K562 (cell line): ENCODE measurements at regions not wholly inside any gene's neighbourhood (a gene's known extent, or its start where the extent isn't known, plus 50 kb on each side); places are given as distances from the start of the nearest gene placed in this dataset.
A peak's percentile ranks its signal among the peaks of the same experiment; 100 is the strongest.

Experiments used
- ATAC-seq: fragments of 200-7000 bp; cut with Tn5 transposase; 3 replicates; pipeline ENCODE4 v1.9.1; 2020; ENCODE audit warnings: moderate library complexity
- BruUV-seq: library from RNA; stranded (reverse); fragments of 400-500 nt; replicated peaks from 2 replicates; lab custom pipeline; 2021; lab: Mats Ljungman, UMichigan
- CTCF ChIA-PET: fragments of 300-600 bp; formaldehyde crosslinking; extraction: SDS; loops from one replicate; lab custom pipeline; 2021; ENCODE audit warnings: low intra/inter-chr PET ratio; lab: Yijun Ruan, JAX
- POLR2A ChIA-PET: fragments of 300-600, 350-650 bp; sonication (Branson Sonifier 250); formaldehyde crosslinking; extraction: SDS; loops from one replicate; lab custom pipeline; 2021; ENCODE audit warnings: antibody characterized with exemption, inconsistent platforms; lab: Yijun Ruan, JAX
- DNase-seq, 4 experiments: peaks; one replicate each; pipeline versions ENCODE4 v3.0.0 to v3.0.0-alpha.2; 2011 to 2018; ENCODE audit warnings: low spot score in 3 of 4, mixed read lengths in 3 of 4; ENCODE audit errors: extremely low read depth in 1 of 4
- FAIRE-seq: peaks from 2 replicates; lab custom pipeline; 2011; peaks lifted over from hg19 to GRCh38; lab: Jason Lieb, UNC
- H2AFZ ChIP-seq: 2 replicates; pipeline ENCODE4 v1.6.0; 2011; ENCODE audit warnings: low read depth, low read length, control low read depth, inconsistent platforms
- H3K27ac ChIP-seq: fragments of 200-600 bp; 3 replicates; pipeline ENCODE4 v1.8.0; 2011; ENCODE audit warnings: low read depth, mild to moderate bottlenecking, control low read depth, inconsistent platforms, low read length, moderate library complexity, mixed read lengths; ENCODE audit errors: extremely low read depth
- H3K27me3 ChIP-seq, 2 experiments: fragments of 300-600 bp in 1 of 2; 2 replicates in 1 of 2; 3 replicates in 1 of 2; pipeline versions ENCODE4 v1.6.0 to v1.8.0; 2011; ENCODE audit warnings: inconsistent platforms in 2 of 2, low read length in 2 of 2, mild to moderate bottlenecking in 1 of 2, mixed read lengths in 1 of 2, moderate library complexity in 1 of 2; ENCODE audit not compliant: control insufficient read depth in 2 of 2, insufficient read depth in 2 of 2
- H3K36me3 ChIP-seq: fragments of 300-600 bp; 3 replicates; pipeline ENCODE4 v1.8.0; 2011; ENCODE audit warnings: mild to moderate bottlenecking, low read length, inconsistent platforms; ENCODE audit not compliant: control insufficient read depth, insufficient read depth
- H3K4me1 ChIP-seq, 2 experiments: fragments of 200-600 bp in 1 of 2; replicated peaks in 1 of 2; 2 replicates in 1 of 2; 3 replicates in 1 of 2; pipeline versions ENCODE4 v1.5.1 to v1.8.0; 2011; ENCODE audit warnings: inconsistent platforms in 2 of 2, low read length in 2 of 2, mild to moderate bottlenecking in 1 of 2, mixed read lengths in 1 of 2, moderate library complexity in 1 of 2; ENCODE audit not compliant: control insufficient read depth in 2 of 2, insufficient read depth in 2 of 2
- H3K4me2 ChIP-seq: 2 replicates; pipeline ENCODE4 v1.6.1; 2011; ENCODE audit warnings: low read length, control low read depth, inconsistent platforms, mixed read lengths; ENCODE audit not compliant: insufficient read depth
- H3K4me3 ChIP-seq: fragments of 200-600 bp; sonication (generic), shearing (Covaris generic); 2 replicates; pipeline ENCODE4 v1.5.1; 2016; ENCODE audit warnings: control low read depth, inconsistent platforms
- H3K79me2 ChIP-seq: fragments of 200-600 bp; 3 replicates; pipeline ENCODE4 v1.8.0; 2011; ENCODE audit warnings: low read length, inconsistent platforms; ENCODE audit not compliant: control insufficient read depth, insufficient read depth
- H3K9ac ChIP-seq, 2 experiments: 2 replicates each; pipeline versions ENCODE4 v1.6.0 to v1.6.1; 2011; ENCODE audit warnings: low read depth in 2 of 2, low read length in 2 of 2, control low read depth in 1 of 2, inconsistent platforms in 1 of 2, mild to moderate bottlenecking in 1 of 2, mixed read lengths in 1 of 2; ENCODE audit not compliant: insufficient read depth in 1 of 2
- H3K9me1 ChIP-seq: one replicate; pipeline ENCODE4 v1.6.0; 2011; ENCODE audit warnings: inconsistent platforms, mild to moderate bottlenecking, low read length, moderate library complexity; ENCODE audit not compliant: control insufficient read depth, insufficient read depth
- H3K9me3 ChIP-seq: replicated peaks from 2 replicates; pipeline ENCODE4 v1.5.1; 2011; ENCODE audit warnings: low read depth, low read length, inconsistent platforms; ENCODE audit not compliant: control insufficient read depth, insufficient read depth
- H4K20me1 ChIP-seq: replicated peaks from 2 replicates; pipeline ENCODE4 v1.6.1; 2011; ENCODE audit warnings: low read length, inconsistent platforms, mixed read lengths; ENCODE audit not compliant: control insufficient read depth, insufficient read depth
- CHD4 ChIP-seq: fragments of 200-600 bp; sonication (generic); IDR thresholded peaks from 3 replicates; pipeline ENCODE4 v1.6.1; 2012; ENCODE audit warnings: low read depth, mild to moderate bottlenecking, mixed read lengths, low read length, inconsistent platforms; ENCODE audit not compliant: insufficient read depth, insufficient replicate concordance, poor library complexity, severe bottlenecking
- COPS2 ChIP-seq: fragments of 450-650 bp; conservative IDR thresholded peaks from 2 replicates; pipeline ENCODE4 v1.6.1; 2016; ENCODE audit warnings: mild to moderate bottlenecking, moderate library complexity
- DNMT1 ChIP-seq: fragments of 450-650 bp; IDR thresholded peaks from 2 replicates; pipeline ENCODE4 v1.6.1; 2016; ENCODE audit warnings: antibody characterized with exemption, mild to moderate bottlenecking
- E2F3 ChIP-seq: fragments of 250-450 bp; sonication (Bioruptor Pico); IDR thresholded peaks from 2 replicates; pipeline ENCODE4 v1.4.0; 2020; ENCODE audit warnings: mild to moderate bottlenecking
- FOXK1 ChIP-seq: sonication (generic); formaldehyde crosslinking; IDR thresholded peaks from 2 replicates; pipeline ENCODE4 v1.8.0; 2022; ENCODE audit warnings: missing genetic modification reagents, mild to moderate bottlenecking, borderline replicate concordance
- HDAC2 ChIP-seq: fragments of 450-650 bp; IDR thresholded peaks from 2 replicates; pipeline ENCODE4 v1.6.1; 2016; ENCODE audit warnings: mild to moderate bottlenecking
- KDM1A ChIP-seq, 2 experiments: fragments of 450-650 bp; IDR thresholded peaks; 2 replicates each; pipeline ENCODE4 v1.6.1; 2016; ENCODE audit warnings: mild to moderate bottlenecking in 2 of 2
- MAZ ChIP-seq, 2 experiments: fragments of 450-650 bp in 1 of 2; sonication (generic) in 1 of 2; formaldehyde crosslinking; IDR thresholded peaks in 1 of 2; conservative IDR thresholded peaks in 1 of 2; 2 replicates each; pipeline versions ENCODE4 v1.4.0 to v1.5.0; 2020; ENCODE audit warnings: mild to moderate bottlenecking in 1 of 2, missing genetic modification reagents in 1 of 2
- PHF8 ChIP-seq: fragments of 200-600 bp; sonication (generic); IDR thresholded peaks from 2 replicates; pipeline ENCODE4 v1.6.1; 2012; ENCODE audit warnings: mixed run types, mild to moderate bottlenecking, inconsistent platforms, low read length, moderate library complexity, borderline replicate concordance
- STAG1 ChIP-seq: sonication (generic); formaldehyde crosslinking; IDR thresholded peaks from 2 replicates; pipeline ENCODE4 v1.5.0; 2020; ENCODE audit warnings: missing genetic modification reagents, borderline replicate concordance
- TCF3 ChIP-seq: sonication (generic); formaldehyde crosslinking; IDR thresholded peaks from 2 replicates; pipeline ENCODE4 v1.4.0; 2020; ENCODE audit warnings: mild to moderate bottlenecking, missing genetic modification reagents
- TSHZ1 ChIP-seq: fragments of 250-450 bp; sonication (Bioruptor Pico); IDR thresholded peaks from 2 replicates; pipeline ENCODE4 v1.4.0; 2020; ENCODE audit warnings: mild to moderate bottlenecking, moderate library complexity
- WGBS: fragments of 100-300 bp; shearing (Covaris generic); methylation state at CpG from one replicate; pipeline ENCODE4 v1.1.6; 2016; ENCODE audit warnings: low coverage, mixed read lengths; ENCODE audit not compliant: insufficient coverage; ENCODE audit errors: missing lambda C conversion rate; 5-methylcytosine and 5-hydroxymethylcytosine counted together
- in situ Hi-C: fragments of 300-500 bp; cut with MboI; formaldehyde crosslinking; loops from 4 replicates; pipeline ENCODE4 v1.15.0; 2018; ENCODE audit warnings: inconsistent platforms, mixed read lengths
- intact Hi-C: fragments of 100-400 bp; cut with micrococcal nuclease; formaldehyde crosslinking; loops from 2 replicates; pipeline ENCODE4 v1.14.2; 2022

GRCh38 chr18:1528447-1528846 is 623.8 kb downstream of the ADCYAP1 start:
- Histone ChIP-seq H3K4me1 (peaks cover 0 to 14% of the 10 kb centered on the region in 2 experiments; a peak in 2 of 5 replicates), H3K4me3 (no peak overlapping the region), H3K9me3 (no peaks in the 10 kb centered on the region), H3K27me3 (no peaks in the 10 kb centered on the region), H3K27ac (no peak overlapping the region), H3K36me3 (no peaks in the 10 kb centered on the region)
- 40% methylated on average over 1 of the region's 1 CpG for WGBS
- no peak for DNase-seq
- ChIA-PET CTCF (no interaction called here), POLR2A (interaction anchor here (0.5 to 0.7 kb wide), 2 partner anchors 17 to 71 kb away, joined by 3 read pairs; no protein-coding TSS in a partner anchor)
- no peak for ATAC-seq
- no peak for TF ChIP-seq DNMT1
- TF ChIP-seq KDM1A (IDR thresholded peaks at IDR 0.05), result peak in 1 of 2 experiments; percentile 57; a peak in 2 of 4 replicates
- TF ChIP-seq TCF3 (CRISPR knock-in tag), result no peak
- no peak for TF ChIP-seq FOXK1 (CRISPR knock-in tag)
- no peak for TF ChIP-seq COPS2
- TF ChIP-seq PHF8, result no peak
- no peak for TF ChIP-seq HDAC2
- TF ChIP-seq CHD4, result no peak
- no peak for TF ChIP-seq E2F3 (CRISPR knock-in tag)
- TF ChIP-seq MAZ (CRISPR knock-in tag; conservative IDR thresholded peaks at IDR 0.05 in 1 of 2, IDR thresholded peaks at IDR 0.05 in 1 of 2), result 0 out of 4 replicates have a peak, but pooled peaks of 1 of the 2 experiments have one; percentile 13
- no peak for TF ChIP-seq STAG1 (CRISPR knock-in tag)
- TF ChIP-seq TSHZ1 (CRISPR knock-in tag), result no peak
- TF ChIP-seq, all 486 proteins: peak for 2
- intact Hi-C loops, result no loop called here
- Histone ChIP-seq H3K4me2 (no peak overlapping the region), H4K20me1 (no peaks in the 10 kb centered on the region), H3K9me1 (no peaks in the 10 kb centered on the region), H2AFZ (no peak overlapping the region), H3K9ac (no peak overlapping the region), H3K79me2 (no peaks in the 10 kb centered on the region)
- no TSS peak for BruUV-seq
- in situ Hi-C loops, result no loop called here
- FAIRE-seq, result no peak
